ENCODE measurements at regions not wholly inside any gene's neighbourhood (a gene's known extent, or its start where the extent isn't known, plus 50 kb on each side); places are given as distances from the start of the nearest gene placed in this dataset.

DNA sequence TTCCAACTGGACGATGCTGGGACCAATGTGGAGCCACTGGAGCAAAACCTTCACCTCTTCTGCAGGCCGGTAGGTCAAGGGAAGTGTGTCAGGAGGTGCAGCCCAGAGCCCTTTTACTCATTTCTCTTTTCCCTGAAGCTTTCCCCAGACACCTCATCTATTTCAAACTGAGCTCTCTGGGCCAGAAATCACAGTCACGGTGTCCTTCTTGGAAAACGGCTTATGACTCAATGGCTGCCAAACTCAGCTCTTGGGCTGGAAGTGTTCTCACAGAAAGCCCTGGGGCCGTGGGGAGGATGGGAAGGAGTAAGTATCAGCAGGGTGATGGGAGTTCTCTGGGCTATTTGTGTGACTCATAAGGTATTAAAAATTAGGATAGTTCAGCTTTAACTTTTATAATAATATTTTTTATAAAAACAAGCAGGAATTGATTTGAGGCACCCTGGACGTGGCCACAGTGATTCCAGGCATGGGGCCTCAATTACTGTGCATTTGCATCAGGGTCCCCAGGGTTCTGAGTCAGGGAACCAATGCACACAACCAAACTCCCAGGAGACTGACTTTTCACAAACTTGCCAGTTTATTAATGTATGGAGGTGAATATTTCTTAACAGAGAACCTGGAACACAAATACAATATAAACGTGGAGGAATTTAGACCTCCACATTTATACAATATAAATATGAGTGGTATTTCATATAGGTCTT is 187.4 kb upstream of the TMEM72 start:
- TF ChIP-seq ZNF274 (IDR thresholded peaks at IDR 0.05; ENCODE audit: low read depth, low read length) (no peak), SUZ12 (IDR thresholded peaks at IDR 0.05; ENCODE audit: extremely low read depth, insufficient read depth, insufficient read length) (no peak), YY1 (IDR thresholded peaks at IDR 0.05; ENCODE audit: insufficient read depth, insufficient read length) (no peak)
